GM23338 (cell line): ENCODE measurements at regions not wholly inside any gene's neighbourhood (a gene's known extent, or its start where the extent isn't known, plus 50 kb on each side); places are given as distances from the start of the nearest gene placed in this dataset.

Experiments used
- ATAC-seq: fragments of 200-7000 bp; cut with Tn5 transposase; 3 replicates; pipeline ENCODE4 v1.9.1; 2020
- DNase-seq: peaks from one replicate; pipeline ENCODE4 v3.0.0-alpha.2; 2015; ENCODE audit warnings: low spot score
- H2AFZ ChIP-seq: fragments of 200-600 bp; sonication (generic); 2 replicates; pipeline ENCODE4 v1.8.0; 2016; ENCODE audit warnings: antibody characterized with exemption, mild to moderate bottlenecking, moderate library complexity
- H3F3A ChIP-seq: fragments of 200-600 bp; sonication (generic); replicated peaks from 2 replicates; pipeline ENCODE4 v1.8.0; 2017; ENCODE audit warnings: antibody characterized with exemption, mixed run types, low read depth
- H3K27ac ChIP-seq: fragments of 200-600 bp; sonication (generic); 2 replicates; pipeline ENCODE4 v1.6.1; 2016; ENCODE audit warnings: low read depth
- H3K27me3 ChIP-seq: fragments of 200-600 bp; sonication (generic); 2 replicates; pipeline ENCODE4 v1.8.0; 2016; ENCODE audit warnings: mild to moderate bottlenecking, mixed run types, moderate library complexity; ENCODE audit not compliant: insufficient read depth
- H3K36me3 ChIP-seq: fragments of 200-600 bp; sonication (generic); 2 replicates; pipeline ENCODE4 v1.8.0; 2016; ENCODE audit warnings: mild to moderate bottlenecking; ENCODE audit not compliant: insufficient read depth
- H3K4me1 ChIP-seq: fragments of 200-600 bp; sonication (generic); 2 replicates; pipeline ENCODE4 v1.8.0; 2016; ENCODE audit warnings: mild to moderate bottlenecking, moderate library complexity; ENCODE audit not compliant: insufficient read depth
- H3K4me2 ChIP-seq: fragments of 200-600 bp; sonication (generic); 2 replicates; pipeline ENCODE4 v1.7.1; 2017; ENCODE audit warnings: mixed run types
- H3K4me3 ChIP-seq: fragments of 200-600 bp; sonication (generic); 2 replicates; pipeline ENCODE4 v1.6.1; 2016; ENCODE audit warnings: mixed run types
- H3K79me2 ChIP-seq: fragments of 200-600 bp; sonication (generic); replicated peaks from 2 replicates; pipeline ENCODE4 v1.8.0; 2017; ENCODE audit warnings: mild to moderate bottlenecking; ENCODE audit not compliant: insufficient read depth
- H3K9me2 ChIP-seq: fragments of 200-600 bp; sonication (generic); 2 replicates; pipeline ENCODE4 v1.8.0; 2017; ENCODE audit not compliant: insufficient read depth
- H4K20me1 ChIP-seq: fragments of 200-600 bp; sonication (generic); replicated peaks from 2 replicates; pipeline ENCODE4 v1.8.0; 2017; ENCODE audit warnings: mild to moderate bottlenecking; ENCODE audit not compliant: insufficient read depth
- H3K27ac Mint-ChIP-seq: 2 replicates; pipeline ENCODE4 v1.8.0; 2020; ENCODE audit warnings: inconsistent platforms, mild to moderate bottlenecking, moderate library complexity, mixed read lengths
- H3K27me3 Mint-ChIP-seq: 3 replicates; pipeline ENCODE4 v1.8.0; 2022; ENCODE audit warnings: low read depth, mild to moderate bottlenecking, moderate library complexity, mixed read lengths, inconsistent platforms; ENCODE audit not compliant: insufficient read depth, poor library complexity
- H3K36me3 Mint-ChIP-seq: 3 replicates; pipeline ENCODE4 v1.8.0; 2021; ENCODE audit warnings: low read depth, mild to moderate bottlenecking, inconsistent platforms, moderate library complexity, mixed read lengths
- H3K4me1 Mint-ChIP-seq: 3 replicates; pipeline ENCODE4 v1.8.0; 2020; ENCODE audit warnings: mild to moderate bottlenecking, inconsistent platforms, mixed read lengths
- H3K4me3 Mint-ChIP-seq: 3 replicates; pipeline ENCODE4 v1.8.0; 2021; ENCODE audit warnings: moderate library complexity, mild to moderate bottlenecking, inconsistent platforms, mixed read lengths
- H3K9me3 Mint-ChIP-seq: 3 replicates; pipeline ENCODE4 v1.8.0; 2020; ENCODE audit warnings: moderate library complexity, mild to moderate bottlenecking, inconsistent platforms, mixed read lengths
- CREB1 ChIP-seq: fragments of 250-450 bp; sonication (Bioruptor Pico); IDR thresholded peaks from 2 replicates; pipeline ENCODE4 v1.5.0; 2020; ENCODE audit warnings: low read depth, mild to moderate bottlenecking, moderate library complexity
- EZH2 ChIP-seq: fragments of 200-600 bp; sonication (generic); IDR thresholded peaks from one replicate; pipeline ENCODE4 v1.8.0; 2017; ENCODE audit warnings: antibody characterized with exemption, mild to moderate bottlenecking, low read depth; ENCODE audit not compliant: unreplicated experiment
- EZH2phosphoT487 ChIP-seq: fragments of 200-600 bp; sonication (generic); IDR thresholded peaks from one replicate; pipeline ENCODE4 v1.8.1; 2018; ENCODE audit warnings: antibody characterized with exemption; ENCODE audit not compliant: unreplicated experiment
- JUNB ChIP-seq: IDR thresholded peaks from one replicate; pipeline ENCODE4 v1.6.1; 2016; ENCODE audit warnings: antibody characterized with exemption; ENCODE audit not compliant: unreplicated experiment
- NANOG ChIP-seq: IDR thresholded peaks from 2 replicates; pipeline ENCODE4 v1.6.1; 2016; ENCODE audit warnings: antibody characterized with exemption, borderline replicate concordance
- POLR2AphosphoS5 ChIP-seq: IDR thresholded peaks from 2 replicates; pipeline ENCODE4 v1.6.1; 2016; ENCODE audit warnings: antibody characterized with exemption, low read depth
- STAT1 ChIP-seq: IDR thresholded peaks from one replicate; pipeline ENCODE4 v1.6.1; 2016; ENCODE audit warnings: antibody characterized with exemption; ENCODE audit not compliant: unreplicated experiment
- ZNF114 ChIP-seq: fragments of 250-450 bp; sonication (Bioruptor Pico); IDR thresholded peaks from 2 replicates; pipeline ENCODE4 v1.5.0; 2020; ENCODE audit warnings: mild to moderate bottlenecking, moderate library complexity
- ZNF331 ChIP-seq: fragments of 250-450 bp; sonication (Bioruptor Pico); IDR thresholded peaks from 2 replicates; pipeline ENCODE4 v1.5.0; 2020; ENCODE audit warnings: low read depth, mild to moderate bottlenecking, moderate library complexity
- TF ChIP-seq, protein P1 (sequence below): IDR thresholded peaks from one replicate; pipeline ENCODE4 v1.6.1; 2018; ENCODE audit warnings: antibody characterized with exemption; ENCODE audit not compliant: unreplicated experiment
- TF ChIP-seq, protein P2 (sequence below), 2 experiments: fragments of 200-600 bp in 1 of 2; sonication (generic) in 1 of 2; conservative IDR thresholded peaks; 2 replicates each; pipeline versions ENCODE4 v1.5.1 to v1.6.1; 2016 to 2017; ENCODE audit warnings: antibody characterized with exemption in 2 of 2, low read depth in 2 of 2, mild to moderate bottlenecking in 2 of 2, moderate library complexity in 1 of 2
- TF ChIP-seq, protein P3 (sequence below): IDR thresholded peaks from 2 replicates; pipeline ENCODE4 v1.6.1; 2016; ENCODE audit warnings: antibody characterized with exemption

DNA sequence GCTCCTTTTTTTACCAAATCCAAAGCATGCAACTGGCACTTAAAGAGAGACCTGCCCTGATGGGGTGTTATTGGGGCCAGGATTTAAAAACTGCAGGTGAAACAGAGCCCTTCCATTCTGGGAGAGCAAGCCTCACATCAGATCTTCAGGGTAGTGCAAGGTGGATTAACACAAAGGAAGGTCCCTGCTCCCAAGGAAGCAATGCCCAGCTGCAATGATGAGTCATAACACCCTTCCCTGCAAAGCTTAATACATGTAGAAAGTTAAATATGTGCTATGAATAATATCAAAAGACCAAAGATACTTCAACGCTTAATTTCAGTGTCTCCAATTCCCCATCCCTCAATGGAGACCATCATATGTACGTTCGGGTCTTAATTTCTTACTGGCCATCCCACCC lies 508.0 kb downstream of the OMA1 start:
- Mint-ChIP-seq H3K4me1 (peaks cover 39% of the 10 kb centered on the region), H3K9me3 (no peaks in the 10 kb centered on the region; the same call in 2 of the 3 replicates), H3K36me3 (peaks cover 3% of the 10 kb centered on the region; the same call in 1 of the 3 replicates), H3K4me3 (no peak overlapping the region), H3K27ac (no peak overlapping the region), H3K27me3 (no peaks in the 10 kb centered on the region)
- ATAC-seq (no peak), DNase-seq (no peak)
- Histone ChIP-seq H3K27ac (no peak overlapping the region), H3K4me1 (peaks cover 11% of the 10 kb centered on the region), H3K27me3 (no peaks in the 10 kb centered on the region), H3K36me3 (no peaks in the 10 kb centered on the region), H2AFZ (no peak overlapping the region), H3K4me3 (no peak overlapping the region), H3K79me2 (no peaks in the 10 kb centered on the region), H3K4me2 (no peak overlapping the region), H4K20me1 (no peaks in the 10 kb centered on the region), H3K9me2 (no peaks in the 10 kb centered on the region), H3F3A (no peaks in the 10 kb centered on the region)
- TF ChIP-seq JUNB (no peak), POLR2AphosphoS5 (no peak), NANOG (no peak), EZH2 (no peak), STAT1 (no peak), CREB1 (no peak), EZH2phosphoT487 (no peak), ZNF331 (CRISPR knock-in tag) (no peak), ZNF114 (no peak)
- TF ChIP-seq, protein P1, sequence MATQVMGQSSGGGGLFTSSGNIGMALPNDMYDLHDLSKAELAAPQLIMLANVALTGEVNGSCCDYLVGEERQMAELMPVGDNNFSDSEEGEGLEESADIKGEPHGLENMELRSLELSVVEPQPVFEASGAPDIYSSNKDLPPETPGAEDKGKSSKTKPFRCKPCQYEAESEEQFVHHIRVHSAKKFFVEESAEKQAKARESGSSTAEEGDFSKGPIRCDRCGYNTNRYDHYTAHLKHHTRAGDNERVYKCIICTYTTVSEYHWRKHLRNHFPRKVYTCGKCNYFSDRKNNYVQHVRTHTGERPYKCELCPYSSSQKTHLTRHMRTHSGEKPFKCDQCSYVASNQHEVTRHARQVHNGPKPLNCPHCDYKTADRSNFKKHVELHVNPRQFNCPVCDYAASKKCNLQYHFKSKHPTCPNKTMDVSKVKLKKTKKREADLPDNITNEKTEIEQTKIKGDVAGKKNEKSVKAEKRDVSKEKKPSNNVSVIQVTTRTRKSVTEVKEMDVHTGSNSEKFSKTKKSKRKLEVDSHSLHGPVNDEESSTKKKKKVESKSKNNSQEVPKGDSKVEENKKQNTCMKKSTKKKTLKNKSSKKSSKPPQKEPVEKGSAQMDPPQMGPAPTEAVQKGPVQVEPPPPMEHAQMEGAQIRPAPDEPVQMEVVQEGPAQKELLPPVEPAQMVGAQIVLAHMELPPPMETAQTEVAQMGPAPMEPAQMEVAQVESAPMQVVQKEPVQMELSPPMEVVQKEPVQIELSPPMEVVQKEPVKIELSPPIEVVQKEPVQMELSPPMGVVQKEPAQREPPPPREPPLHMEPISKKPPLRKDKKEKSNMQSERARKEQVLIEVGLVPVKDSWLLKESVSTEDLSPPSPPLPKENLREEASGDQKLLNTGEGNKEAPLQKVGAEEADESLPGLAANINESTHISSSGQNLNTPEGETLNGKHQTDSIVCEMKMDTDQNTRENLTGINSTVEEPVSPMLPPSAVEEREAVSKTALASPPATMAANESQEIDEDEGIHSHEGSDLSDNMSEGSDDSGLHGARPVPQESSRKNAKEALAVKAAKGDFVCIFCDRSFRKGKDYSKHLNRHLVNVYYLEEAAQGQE: no peak

DNA sequence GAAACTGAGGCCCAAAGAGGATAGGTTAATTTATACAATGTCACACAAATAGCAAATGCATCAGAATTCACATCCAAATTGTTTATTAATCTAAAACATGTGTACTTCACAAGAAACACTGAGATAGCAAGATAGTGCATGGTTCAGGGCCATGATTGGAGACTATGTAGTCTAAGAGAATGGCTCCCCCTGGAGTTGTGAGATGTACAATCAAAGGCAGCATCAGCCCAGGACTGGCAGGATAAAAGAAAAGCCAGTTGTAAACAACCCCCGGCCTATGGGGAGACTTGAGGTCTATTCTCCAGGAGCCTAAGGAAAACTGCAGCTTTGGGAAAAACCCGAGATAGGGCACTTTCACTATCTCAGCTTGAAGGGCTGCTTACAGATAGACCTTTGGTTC lies 511.0 kb downstream of the OMA1 start:
- TF ChIP-seq, protein P2, sequence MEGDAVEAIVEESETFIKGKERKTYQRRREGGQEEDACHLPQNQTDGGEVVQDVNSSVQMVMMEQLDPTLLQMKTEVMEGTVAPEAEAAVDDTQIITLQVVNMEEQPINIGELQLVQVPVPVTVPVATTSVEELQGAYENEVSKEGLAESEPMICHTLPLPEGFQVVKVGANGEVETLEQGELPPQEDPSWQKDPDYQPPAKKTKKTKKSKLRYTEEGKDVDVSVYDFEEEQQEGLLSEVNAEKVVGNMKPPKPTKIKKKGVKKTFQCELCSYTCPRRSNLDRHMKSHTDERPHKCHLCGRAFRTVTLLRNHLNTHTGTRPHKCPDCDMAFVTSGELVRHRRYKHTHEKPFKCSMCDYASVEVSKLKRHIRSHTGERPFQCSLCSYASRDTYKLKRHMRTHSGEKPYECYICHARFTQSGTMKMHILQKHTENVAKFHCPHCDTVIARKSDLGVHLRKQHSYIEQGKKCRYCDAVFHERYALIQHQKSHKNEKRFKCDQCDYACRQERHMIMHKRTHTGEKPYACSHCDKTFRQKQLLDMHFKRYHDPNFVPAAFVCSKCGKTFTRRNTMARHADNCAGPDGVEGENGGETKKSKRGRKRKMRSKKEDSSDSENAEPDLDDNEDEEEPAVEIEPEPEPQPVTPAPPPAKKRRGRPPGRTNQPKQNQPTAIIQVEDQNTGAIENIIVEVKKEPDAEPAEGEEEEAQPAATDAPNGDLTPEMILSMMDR (conservative IDR thresholded peaks at IDR 0.05; ENCODE audit: low read depth in 2 of 2): peak; percentile 60 to 73
- TF ChIP-seq, protein P3, sequence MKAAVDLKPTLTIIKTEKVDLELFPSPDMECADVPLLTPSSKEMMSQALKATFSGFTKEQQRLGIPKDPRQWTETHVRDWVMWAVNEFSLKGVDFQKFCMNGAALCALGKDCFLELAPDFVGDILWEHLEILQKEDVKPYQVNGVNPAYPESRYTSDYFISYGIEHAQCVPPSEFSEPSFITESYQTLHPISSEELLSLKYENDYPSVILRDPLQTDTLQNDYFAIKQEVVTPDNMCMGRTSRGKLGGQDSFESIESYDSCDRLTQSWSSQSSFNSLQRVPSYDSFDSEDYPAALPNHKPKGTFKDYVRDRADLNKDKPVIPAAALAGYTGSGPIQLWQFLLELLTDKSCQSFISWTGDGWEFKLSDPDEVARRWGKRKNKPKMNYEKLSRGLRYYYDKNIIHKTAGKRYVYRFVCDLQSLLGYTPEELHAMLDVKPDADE: no peak
- Histone ChIP-seq H3K4me2 (no peak overlapping the region), H3K36me3 (no peaks in the 10 kb centered on the region), H3K9me2 (no peaks in the 10 kb centered on the region), H3K79me2 (no peaks in the 10 kb centered on the region), H3K4me1 (peaks cover 37% of the 10 kb centered on the region), H3K4me3 (no peak overlapping the region), H2AFZ (no peak overlapping the region), H3F3A (peaks cover 13% of the 10 kb centered on the region), H3K27me3 (no peaks in the 10 kb centered on the region), H4K20me1 (no peaks in the 10 kb centered on the region), H3K27ac (no peak overlapping the region)
- peaks cover 58% of the 10 kb centered on the region for H3K4me1 Mint-ChIP-seq
- peak; percentile 77 for DNase-seq
- no peak overlapping the region for H3K4me3 Mint-ChIP-seq
- H3K27me3 Mint-ChIP-seq: peaks cover 2% of the 10 kb centered on the region
- H3K9me3 Mint-ChIP-seq: no peaks in the 10 kb centered on the region; the same call in 2 of the 3 replicates
- ATAC-seq: peak; percentile 39
- peaks cover 3% of the 10 kb centered on the region; the same call in 1 of the 3 replicates for H3K36me3 Mint-ChIP-seq
- no peak overlapping the region for H3K27ac Mint-ChIP-seq
